SK-N-MC (cell line): ENCODE measurements at regions not wholly inside any gene's neighbourhood (a gene's known extent, or its start where the extent isn't known, plus 50 kb on each side); places are given as distances from the start of the nearest gene placed in this dataset.

Source experiments
- DNase-seq: peaks from one replicate; pipeline ENCODE4 v3.0.0-alpha.2; 2011; ENCODE audit warnings: low read depth, low spot score
- H3K27ac ChIP-seq: fragments of 200-600 bp; sonication (generic); 2 replicates; pipeline ENCODE4 v1.5.1; 2016; ENCODE audit warnings: mixed run types
- H3K36me3 ChIP-seq: fragments of 200-600 bp; sonication (generic); 2 replicates; pipeline ENCODE4 v1.6.1; 2017; ENCODE audit warnings: antibody characterized with exemption, low read length, mixed read lengths; ENCODE audit not compliant: insufficient read depth
- H3K4me3 ChIP-seq: fragments of 200-600 bp; sonication (generic); 2 replicates; pipeline ENCODE4 v1.5.1; 2016
- H3K9ac ChIP-seq: fragments of 200-600 bp; sonication (generic); 2 replicates; pipeline ENCODE4 v1.8.0; 2017; ENCODE audit warnings: mixed run types, mixed read lengths; ENCODE audit not compliant: insufficient read length
- H3K9me3 ChIP-seq: fragments of 200-600 bp; sonication (generic); 2 replicates; pipeline ENCODE4 v1.6.1; 2017; ENCODE audit warnings: low read depth, mild to moderate bottlenecking, antibody characterized with exemption, low read length, moderate library complexity, mixed read lengths
- EZH2 ChIP-seq: fragments of 200-600 bp; sonication (generic); IDR thresholded peaks from one replicate; pipeline ENCODE4 v1.6.1; 2017; ENCODE audit warnings: antibody characterized with exemption
- FOXP2 ChIP-seq: optimal IDR thresholded peaks from 2 replicates; pipeline ENCODE3; 2011; ENCODE audit warnings: mild to moderate bottlenecking, moderate library complexity; ENCODE audit not compliant: insufficient read depth; ENCODE audit errors: extremely low read length, control extremely low read depth
- POLR2AphosphoS5 ChIP-seq: IDR thresholded peaks from 2 replicates; pipeline ENCODE4 v1.6.1; 2012; ENCODE audit warnings: mild to moderate bottlenecking, low read depth, low read length, borderline replicate concordance

DNA sequence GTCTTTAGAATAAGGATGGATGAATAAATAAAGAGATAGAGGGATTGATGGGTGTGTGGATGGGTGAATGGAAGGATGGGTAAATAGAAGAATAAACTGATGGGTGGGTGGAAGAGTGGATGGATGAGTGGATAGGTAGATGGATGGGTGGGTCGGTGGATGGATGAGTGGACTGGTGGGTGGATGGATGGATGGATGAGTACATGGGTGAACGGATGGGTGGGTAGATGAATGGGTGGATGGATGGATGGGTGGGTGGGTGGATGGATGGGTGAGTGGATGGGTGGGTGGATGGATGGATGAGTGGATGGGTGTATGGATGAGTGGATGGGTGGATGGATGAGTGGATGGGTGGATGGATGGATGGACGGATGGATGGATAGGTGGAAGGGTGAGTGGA lies 65.7 kb upstream of the FOXC1 start:
- Histone ChIP-seq H3K9me3 (no peaks in the 10 kb centered on the region), H3K4me3 (no peak overlapping the region), H3K27ac (no peak overlapping the region), H3K36me3 (no peaks in the 10 kb centered on the region), H3K9ac (no peak overlapping the region)
- DNase-seq: no peak
- TF ChIP-seq EZH2 (no peak), FOXP2 (no peak), POLR2AphosphoS5 (no peak)

DNA sequence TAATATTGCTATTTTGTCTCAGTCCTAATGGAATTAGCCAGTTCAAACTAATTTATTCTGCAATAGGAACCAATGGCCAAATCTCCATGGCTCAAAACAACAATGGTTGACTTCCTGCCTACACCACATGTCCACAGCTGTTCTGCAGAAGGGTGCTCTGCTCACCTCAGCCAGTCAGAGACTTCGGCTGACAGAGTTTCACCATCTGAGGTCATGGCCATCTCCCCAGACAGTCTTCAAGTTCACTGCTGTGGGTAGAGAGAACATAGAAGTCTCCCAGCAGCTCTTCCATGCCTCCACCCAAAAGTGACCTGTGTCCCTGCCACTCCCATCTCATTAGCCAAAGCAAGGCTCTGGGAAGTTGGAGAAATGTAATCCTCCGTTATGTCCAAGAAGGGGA lies 65.1 kb upstream of the FOXC1 start:
- Histone ChIP-seq H3K4me3 (no peak overlapping the region), H3K27ac (no peak overlapping the region), H3K9ac (no peak overlapping the region), H3K36me3 (no peaks in the 10 kb centered on the region), H3K9me3 (no peaks in the 10 kb centered on the region)
- DNase-seq: no peak
- TF ChIP-seq EZH2 (no peak), POLR2AphosphoS5 (no peak), FOXP2 (no peak)

DNA sequence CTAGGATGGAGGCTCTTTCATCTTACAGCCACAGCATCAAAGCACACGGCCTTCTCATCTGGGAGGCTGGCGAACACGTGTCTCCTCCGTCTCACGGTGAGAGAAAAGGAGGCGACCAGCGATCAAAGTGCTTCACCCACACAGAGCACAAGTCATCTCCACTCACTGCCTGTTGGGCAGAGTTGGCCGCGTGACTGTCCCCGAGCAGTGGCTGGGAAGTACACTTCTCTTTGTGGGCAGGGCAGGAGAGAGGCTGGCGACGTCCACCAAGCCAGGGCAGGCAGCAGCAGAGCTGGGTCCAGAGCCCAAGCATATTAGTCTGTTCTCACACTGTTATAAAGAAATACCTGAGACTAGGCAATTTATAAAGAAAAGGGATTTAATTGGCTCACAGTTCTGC lies 64.1 kb upstream of the FOXC1 start:
- TF ChIP-seq EZH2 (no peak), POLR2AphosphoS5 (no peak), FOXP2 (no peak)
- H3K36me3 ChIP-seq: no peaks in the 10 kb centered on the region
- no peaks in the 10 kb centered on the region for H3K9me3 ChIP-seq
- no peak overlapping the region for H3K9ac ChIP-seq
- no peak for DNase-seq
- no peak overlapping the region for H3K27ac ChIP-seq
- H3K4me3 ChIP-seq: no peak overlapping the region

DNA sequence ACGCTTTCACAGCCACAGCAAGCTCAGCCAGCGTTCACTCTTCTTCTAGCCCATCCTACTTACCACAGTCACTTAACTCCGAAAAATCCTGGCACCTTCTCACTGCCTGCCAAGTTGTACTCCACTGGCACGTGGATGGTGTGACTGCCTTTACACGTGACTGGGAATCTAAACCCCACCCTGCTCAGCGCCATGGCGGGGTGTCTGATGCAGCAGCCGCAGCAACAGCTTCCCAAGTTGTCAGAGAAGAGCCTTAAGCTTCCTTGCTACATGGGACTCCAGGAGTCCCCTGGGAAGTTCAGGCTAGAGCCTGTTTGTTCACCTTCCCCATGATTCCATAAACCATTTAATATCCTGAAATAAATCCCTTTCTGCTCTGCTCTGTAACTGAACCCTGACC lies 61.9 kb upstream of the FOXC1 start:
- TF ChIP-seq FOXP2 (no peak), POLR2AphosphoS5 (no peak), EZH2 (no peak)
- H3K36me3 ChIP-seq: no peaks in the 10 kb centered on the region
- no peak overlapping the region for H3K4me3 ChIP-seq
- H3K9ac ChIP-seq: no peak overlapping the region
- no peaks in the 10 kb centered on the region for H3K9me3 ChIP-seq
- DNase-seq: no peak
- no peak overlapping the region for H3K27ac ChIP-seq

DNA sequence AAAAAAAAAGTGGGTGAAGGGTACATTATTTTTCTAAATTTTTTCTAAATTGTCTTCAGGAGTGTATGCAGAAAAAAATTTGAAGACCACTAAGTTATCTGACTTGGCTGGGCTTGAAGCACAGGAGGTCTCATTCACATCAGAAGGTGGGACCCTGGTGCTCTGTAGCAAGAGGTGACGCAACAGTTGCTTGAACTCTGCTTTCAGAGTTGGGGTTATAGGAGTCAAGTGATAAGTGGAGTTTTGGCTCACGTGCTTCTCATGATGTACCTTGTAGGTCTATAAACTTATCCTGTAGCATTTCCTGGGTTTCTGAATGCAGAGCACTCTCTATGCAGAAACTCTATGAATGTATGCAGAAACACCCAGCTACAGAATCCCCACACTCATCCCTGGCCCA lies 58.5 kb upstream of the FOXC1 start:
- Histone ChIP-seq H3K9me3 (no peaks in the 10 kb centered on the region), H3K27ac (no peak overlapping the region), H3K4me3 (no peak overlapping the region), H3K36me3 (no peaks in the 10 kb centered on the region), H3K9ac (no peak overlapping the region)
- TF ChIP-seq FOXP2 (no peak), POLR2AphosphoS5 (no peak), EZH2 (no peak)
- DNase-seq: no peak

DNA sequence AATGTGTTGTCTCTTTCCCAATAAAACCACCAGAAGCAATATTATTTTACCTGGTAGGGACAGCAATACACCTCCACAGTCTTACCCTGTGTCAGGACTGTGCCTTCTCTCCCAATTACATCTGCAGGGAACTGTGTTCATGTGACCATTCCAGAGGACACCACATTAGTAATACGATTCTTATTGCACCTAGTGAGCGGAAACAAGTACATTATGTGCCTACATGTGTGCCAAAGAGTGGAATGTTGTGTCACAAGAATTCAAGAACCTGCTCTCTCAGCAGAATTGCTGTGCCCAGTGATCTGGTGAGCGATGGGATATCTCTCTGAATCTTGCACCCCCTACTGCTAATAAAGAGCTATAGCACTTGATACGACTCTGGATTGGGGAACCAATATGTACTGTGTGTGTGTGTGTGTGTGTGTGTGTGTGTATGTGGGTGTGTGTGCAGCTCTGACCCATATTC lies 57.4 kb upstream of the FOXC1 start:
- no peak for DNase-seq
- no peaks in the 10 kb centered on the region for H3K9me3 ChIP-seq
- no peak overlapping the region for H3K9ac ChIP-seq
- H3K4me3 ChIP-seq: no peak overlapping the region
- TF ChIP-seq FOXP2 (no peak), EZH2 (no peak), POLR2AphosphoS5 (no peak)
- H3K36me3 ChIP-seq: no peaks in the 10 kb centered on the region
- H3K27ac ChIP-seq: no peak overlapping the region

DNA sequence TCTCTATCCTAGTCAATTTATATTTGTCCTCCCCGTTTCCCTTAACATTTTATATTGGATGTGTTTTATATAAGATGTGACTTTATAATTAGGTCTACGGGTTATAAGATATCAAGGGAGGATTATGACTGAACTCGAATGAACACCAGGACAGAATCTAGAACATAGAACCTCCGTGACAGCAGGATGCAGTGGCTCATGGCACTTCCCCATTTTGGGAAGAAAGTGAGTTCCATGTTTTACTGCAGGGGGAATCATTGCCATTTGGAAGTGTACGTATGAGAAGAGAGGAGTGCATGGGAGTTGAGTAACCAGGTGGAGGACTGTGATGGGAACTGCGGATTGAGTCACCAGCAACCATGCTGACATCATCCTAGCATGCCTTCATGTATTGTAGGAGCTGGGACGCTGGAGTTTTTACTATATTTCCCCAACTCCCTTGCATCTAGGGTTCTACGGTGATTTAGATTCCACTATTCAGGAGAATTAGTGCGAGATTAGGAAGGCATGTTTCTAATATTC lies 56.1 kb upstream of the FOXC1 start:
- DNase-seq: no peak
- TF ChIP-seq FOXP2 (no peak), EZH2 (no peak)
- Histone ChIP-seq H3K27ac (no peak overlapping the region), H3K9me3 (no peaks in the 10 kb centered on the region), H3K4me3 (peak overlapping the region; percentile 86), H3K9ac (no peak overlapping the region), H3K36me3 (no peaks in the 10 kb centered on the region)

DNA sequence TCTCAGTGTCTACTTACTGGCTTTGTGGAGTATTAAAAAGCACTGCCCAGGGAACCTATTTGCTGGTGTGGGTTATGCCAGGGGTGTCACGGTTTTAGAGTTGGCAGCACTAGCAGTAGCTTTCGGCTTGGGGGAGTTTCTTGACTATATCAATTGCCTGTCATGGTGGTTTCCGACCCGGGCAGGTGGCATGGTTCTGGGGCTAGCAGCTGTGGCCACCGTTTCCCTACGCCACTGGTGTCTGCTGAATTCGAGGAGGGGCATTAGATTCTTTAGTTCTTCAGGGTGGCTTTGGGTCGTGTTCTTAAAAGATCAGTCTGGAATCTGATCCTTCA lies 55.6 kb upstream of the FOXC1 start:
- Histone ChIP-seq H3K9ac (peak overlapping the region; percentile 77), H3K36me3 (no peaks in the 10 kb centered on the region), H3K4me3 (peak overlapping the region; percentile 86), H3K9me3 (no peaks in the 10 kb centered on the region), H3K27ac (no peak overlapping the region)
- DNase-seq: no peak
- TF ChIP-seq FOXP2 (no peak), POLR2AphosphoS5 (no peak), EZH2 (no peak)

DNA sequence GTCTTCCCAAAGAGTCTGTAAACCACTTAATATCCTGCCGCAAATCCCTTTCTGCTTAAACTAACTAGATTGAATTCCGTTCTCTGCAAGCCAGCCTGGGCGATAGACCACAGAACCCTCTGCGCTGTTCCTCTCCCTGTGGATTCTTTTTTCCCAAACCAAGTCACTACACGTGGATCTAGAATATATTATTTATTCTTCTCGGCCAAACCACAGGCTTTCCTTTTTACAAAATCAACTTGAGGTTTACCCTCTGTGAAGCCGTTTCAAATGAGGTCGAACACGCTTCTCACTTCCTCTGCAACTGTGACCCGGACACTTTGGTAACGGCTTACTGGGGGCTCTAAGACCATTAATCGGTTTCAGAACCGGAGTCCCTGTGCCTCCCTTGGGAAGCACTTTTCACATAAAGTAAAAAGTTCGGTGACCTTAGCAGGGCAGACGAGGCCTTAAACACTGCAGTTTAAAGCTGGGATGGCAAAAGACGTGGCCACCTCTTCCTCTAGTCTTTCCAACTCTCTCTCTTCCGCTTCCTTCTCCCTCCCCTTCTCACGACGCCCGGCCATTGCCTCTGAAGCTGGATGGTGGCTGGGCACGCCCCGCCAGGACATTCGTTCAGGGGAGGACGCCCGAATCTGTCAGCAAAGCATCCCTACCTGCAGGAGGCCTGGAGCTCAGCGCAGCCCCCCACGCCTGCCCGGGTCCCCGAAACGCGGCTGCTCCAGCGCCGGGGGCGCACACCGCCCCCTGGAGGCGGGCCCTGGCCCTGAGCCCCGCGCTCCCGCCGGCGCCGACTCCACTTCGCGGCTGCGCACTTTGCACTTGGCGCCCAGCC lies 55.0 kb upstream of the FOXC1 start:
- TF ChIP-seq FOXP2 (no peak), POLR2AphosphoS5 (peak; percentile 75)
- no peak for DNase-seq
- Histone ChIP-seq H3K36me3 (no peaks in the 10 kb centered on the region), H3K4me3 (peak overlapping the region; percentile 86), H3K9ac (peak overlapping the region; percentile 77), H3K9me3 (no peaks in the 10 kb centered on the region), H3K27ac (no peak overlapping the region)
